ENCODE measurements at regions not wholly inside any gene's neighbourhood (a gene's known extent, or its start where the extent isn't known, plus 50 kb on each side); places are given as distances from the start of the nearest gene placed in this dataset.
"Not testable (repeated sequence)": the region's sequence is repeated elsewhere in the genome, so short reads cannot be mapped to it uniquely, and the experiment has no call there.

- DNase-seq = no peak
Measured at GRCh38 chr7:22066522-22066921, 120.8 kb upstream of the CDCA7L start.

- no peak for DNase-seq
Measured at GRCh38 chr7:22064816-22065215, 119.1 kb upstream of the CDCA7L start.

GRCh38 chr7:22061775-22062174, 116.1 kb upstream of the CDCA7L start:
- no peak for DNase-seq

GRCh38 chr7:22060863-22061262, 115.2 kb upstream of the CDCA7L start:
- DNase-seq = no peak

DNA sequence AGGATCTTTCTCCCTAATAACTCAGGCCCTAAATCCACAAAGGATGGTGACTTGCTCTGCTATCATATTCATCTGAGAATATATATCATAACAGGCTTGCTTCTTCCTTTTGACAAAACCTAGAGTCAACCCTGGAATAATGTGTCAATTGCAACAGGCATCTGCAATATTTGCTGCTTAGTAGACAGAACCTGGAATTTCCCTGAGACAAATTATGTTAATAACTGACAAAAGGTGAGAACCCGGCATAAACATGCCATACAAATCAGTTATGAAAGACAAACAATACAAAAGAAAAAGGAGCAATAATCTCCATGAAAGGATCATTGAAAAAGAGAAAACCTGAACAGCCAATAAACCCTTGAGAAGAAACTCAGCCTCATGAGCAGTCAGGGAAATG, 114.5 kb upstream of the CDCA7L start:
- DNase-seq = no peak

DNA sequence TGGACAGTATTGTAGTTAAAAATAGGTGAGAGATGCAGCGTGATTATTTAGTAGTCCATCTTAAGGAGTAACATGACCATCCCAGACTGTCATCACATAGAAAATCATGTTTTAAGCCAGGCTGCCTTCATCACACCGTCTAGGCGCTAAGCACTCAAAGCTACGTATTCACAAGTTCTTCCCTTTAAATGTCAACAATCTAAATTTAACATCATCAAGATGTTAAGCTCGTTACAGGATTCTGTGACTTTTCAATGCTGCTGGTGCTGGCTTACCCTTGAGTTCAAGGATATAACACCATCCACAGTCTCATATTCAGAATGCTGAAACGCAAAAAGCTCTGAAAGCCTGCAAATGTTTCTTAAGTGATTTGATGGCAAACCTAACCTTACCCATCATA, 109.5 kb upstream of the CDCA7L start:
- DNase-seq = no peak

DNA sequence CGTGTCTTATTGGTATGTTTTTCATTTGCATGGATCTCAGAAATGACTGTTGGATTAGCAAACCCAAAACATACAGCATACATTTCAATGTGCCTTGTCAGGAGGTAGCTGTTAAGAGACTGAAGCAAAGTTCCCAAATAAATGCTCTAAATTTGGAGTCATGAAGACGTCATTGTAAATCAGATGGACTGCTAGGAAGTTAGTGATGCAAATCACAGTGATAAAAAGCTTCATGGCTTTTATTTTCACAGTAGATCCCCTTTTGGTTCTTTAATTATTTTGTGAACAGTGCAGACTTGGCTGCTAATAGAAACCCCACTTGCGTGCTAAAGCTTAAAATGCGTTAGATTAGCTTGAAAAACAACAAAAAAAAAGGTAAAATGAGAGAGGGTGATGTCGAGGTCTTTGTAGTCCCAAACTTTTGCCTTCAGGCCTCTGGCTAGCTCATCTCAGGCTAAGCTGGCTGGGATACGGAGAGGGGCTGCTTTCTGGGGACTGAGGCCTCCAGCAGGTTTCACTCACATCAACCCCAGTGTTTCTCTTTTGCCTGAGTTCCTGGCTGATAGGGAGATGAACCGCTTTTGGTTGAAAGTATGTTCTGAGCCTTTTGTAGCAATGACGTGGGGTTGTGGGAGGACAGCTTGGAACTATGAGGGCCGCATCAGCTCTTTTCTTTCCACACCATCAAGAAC, 107.1 kb upstream of the CDCA7L start:
- DNase-seq = no peak

DNA sequence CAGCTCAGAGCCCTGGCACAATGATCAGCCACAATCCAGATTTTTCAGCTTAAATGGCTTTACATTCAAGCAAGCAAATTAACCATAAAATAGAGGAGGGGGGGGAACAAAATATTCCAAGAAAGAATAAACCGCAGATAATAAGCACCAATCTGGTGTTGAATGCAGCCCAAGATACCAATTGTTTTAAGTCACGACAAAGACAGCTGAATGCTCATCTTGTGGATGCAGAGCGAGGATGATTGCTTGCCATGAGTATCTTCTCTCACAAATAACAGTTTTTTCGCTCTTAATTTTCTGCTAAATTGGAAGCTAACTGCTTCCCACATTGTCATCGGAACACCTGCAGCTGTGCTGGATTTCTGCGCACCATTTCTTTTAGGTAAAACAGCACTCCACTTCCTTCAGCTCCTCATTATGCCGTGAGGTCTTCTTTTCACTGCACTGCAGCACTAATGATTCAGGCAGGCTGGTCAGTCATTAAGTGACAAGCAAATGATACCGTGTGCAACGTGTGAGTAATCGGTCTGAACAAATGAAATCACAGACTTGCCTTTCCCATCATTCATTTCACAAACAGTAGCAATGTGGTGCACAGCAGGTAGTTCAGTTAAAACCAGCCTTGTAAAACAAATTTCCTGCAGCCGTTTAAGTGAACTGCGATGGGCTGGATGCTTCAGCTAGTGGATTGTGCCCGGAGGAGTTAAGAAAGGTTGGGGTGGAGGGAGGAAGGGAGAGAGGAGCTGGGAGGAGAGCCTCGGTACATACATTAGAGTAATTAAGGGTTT, 106.4 kb upstream of the CDCA7L start:
- DNase-seq = no peak

DNA sequence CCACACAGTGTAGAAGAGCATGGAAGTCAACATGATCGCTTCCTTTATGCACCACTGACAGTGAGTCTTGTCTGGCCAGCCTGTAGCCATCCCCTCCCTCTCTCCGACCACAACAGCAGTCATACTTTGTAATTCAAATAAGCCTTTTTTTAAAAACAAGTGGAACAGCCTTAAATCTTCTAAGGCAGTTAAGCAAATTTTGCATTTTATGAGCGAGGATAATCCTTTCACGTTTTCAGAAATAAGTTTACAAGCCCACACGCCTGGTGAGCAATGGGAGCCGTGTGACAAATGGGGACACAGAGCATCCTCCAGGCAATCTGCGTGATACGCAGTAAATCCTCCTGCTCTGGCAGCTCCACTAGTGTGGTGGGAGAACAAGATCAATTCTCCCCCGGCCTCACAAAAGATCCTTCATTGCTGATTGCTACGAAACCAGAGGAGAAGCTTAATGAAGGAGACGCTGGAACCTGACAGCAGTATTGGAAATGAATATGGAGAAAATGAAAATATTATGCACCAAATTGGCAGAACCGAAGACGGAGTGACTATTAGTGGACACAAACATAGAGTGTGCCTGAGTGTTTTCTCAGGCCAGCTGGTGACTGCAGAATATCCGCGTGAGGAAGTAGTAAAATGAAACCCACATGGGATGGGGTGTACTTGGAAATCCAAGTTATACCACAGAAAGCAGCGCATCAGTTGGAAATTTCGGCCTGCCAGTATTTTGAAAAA, 104.2 kb upstream of the CDCA7L start:
- DNase-seq = no peak

- DNase-seq = no peak
Measured at GRCh38 chr7:22043367-22043766, 97.7 kb upstream of the CDCA7L start.

DNA sequence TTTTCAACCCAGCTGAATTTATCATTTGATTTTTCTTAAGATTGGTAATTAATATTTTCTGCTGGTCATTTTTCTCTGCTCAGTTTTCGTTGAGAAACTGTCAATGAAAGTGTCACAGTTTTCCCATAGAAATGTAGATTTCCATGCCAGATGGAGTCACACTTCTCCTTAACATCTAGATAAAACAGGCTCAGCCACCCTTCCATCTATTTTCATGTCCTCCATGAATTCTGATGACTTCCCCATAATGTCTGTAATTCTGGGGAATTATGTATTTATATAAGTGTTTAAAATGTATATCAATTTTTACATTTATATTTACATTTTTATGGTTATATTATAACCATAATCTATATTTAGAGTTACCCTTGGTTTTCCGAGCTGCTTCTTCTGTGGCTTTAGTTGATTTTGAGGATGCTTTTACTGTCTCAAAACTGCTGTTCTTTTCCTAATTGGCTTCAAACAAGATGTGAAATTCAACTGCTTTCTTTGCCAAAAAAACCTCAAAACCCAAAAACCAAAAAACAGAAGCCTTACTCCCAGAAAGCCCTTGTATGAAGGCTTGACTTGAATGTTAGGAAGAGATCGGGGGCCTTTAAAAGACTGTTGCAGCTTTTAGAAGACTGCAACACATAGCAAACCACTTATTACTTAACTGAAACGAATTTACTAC, 95.4 kb upstream of the CDCA7L start:
- no peak for DNase-seq

GRCh38 chr7:22039670-22040069, 94.0 kb upstream of the CDCA7L start:
- no peak for DNase-seq

DNA sequence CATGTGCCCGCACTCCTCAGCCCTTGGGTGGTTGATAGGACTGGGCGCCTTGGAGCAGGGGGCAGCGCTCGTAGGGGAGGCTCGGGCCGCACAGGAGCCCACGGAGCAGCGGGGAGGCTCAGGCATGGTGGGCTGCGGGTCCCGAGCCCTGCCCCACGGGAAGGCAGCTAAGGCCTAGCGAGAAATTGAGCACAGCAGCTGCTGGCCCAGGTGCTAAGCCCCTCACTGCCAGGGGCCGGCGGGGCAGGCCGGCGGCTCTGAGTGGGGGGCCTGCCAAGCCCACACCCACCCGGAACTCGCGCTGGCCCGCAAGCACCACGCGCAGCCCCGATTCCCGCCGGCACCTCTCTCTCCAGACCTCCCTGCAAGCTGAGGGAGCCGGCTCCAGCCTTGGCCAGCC, 86.7 kb upstream of the CDCA7L start:
- not testable (repeated sequence) for DNase-seq

DNA sequence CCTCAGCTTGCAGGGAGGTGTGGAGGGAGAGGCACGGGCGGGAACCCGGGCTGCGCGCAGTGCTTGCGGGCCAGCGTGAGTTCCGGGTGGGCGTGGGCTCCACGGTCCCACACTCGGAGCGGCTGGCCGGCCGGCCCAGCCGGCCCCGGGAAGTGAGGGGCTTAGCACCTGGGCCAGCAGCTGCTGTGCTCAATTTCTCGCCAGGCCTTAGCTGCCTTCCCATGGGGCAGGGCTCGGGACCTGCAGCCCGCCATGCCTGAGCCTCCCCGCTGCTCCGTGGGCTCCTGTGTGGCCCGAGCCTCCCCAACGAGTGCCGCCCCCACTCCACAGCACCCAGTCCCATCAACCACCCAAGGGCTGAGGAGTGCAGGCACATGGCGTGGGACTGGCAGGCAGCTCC, 83.0 kb upstream of the CDCA7L start:
- not testable (repeated sequence) for DNase-seq

- no peak for DNase-seq
Measured at GRCh38 chr7:22027475-22027874, 81.8 kb upstream of the CDCA7L start.

DNA sequence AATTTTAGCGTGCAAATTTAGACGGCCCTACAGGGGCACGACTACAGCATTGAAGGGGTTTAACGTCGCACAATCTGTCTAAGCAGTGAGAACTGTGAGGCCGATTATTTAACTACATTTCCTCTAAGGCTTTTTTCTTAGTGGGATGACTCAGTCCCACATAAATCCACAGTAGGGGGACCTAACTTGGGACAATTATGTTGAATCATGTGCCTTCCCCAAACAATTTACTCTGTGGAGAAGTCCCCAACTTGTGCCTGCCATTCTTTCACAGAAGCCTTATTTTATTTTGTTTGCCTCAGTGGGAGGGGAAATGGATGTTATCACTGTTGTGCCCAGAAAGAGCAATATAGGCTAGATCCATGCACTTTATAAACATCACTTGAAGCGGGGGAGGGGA, 80.3 kb upstream of the CDCA7L start:
- no peak for DNase-seq

DNA sequence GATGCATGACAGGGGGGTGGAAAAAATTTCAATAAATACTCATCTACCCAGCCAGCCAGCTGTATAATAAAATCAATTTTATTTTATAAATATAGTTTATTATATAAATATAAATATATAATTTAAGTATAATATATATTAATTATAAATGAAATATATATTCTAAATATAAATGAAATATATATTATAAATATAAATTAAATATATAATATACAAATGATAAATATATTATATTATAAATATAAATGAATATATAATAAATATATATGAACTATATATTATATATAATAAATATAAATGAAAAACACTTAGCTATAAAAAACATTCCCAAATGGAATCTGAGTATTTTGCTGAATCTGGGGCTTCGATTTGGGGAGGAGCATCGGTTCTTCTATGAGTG, 79.4 kb upstream of the CDCA7L start:
- no peak for DNase-seq

DNA sequence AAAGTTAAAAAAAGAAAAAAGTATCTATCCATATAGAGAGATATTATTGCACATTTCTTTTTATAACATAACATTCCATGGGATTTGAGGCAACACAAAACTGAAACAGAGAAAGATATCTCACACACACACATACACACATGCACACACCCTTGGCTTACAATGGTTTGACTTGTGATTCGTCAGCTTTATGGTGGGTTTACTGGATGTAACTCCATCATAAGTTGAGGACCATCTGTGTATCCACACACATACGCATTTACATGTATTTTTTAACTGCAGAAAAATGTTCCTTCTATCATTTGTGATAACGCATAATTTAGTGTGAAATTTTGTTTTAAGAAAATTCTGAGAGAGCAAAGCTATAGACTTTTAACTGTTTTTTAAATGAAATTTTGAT, 74.2 kb upstream of the CDCA7L start:
- no peak for DNase-seq

GRCh38 chr7:22016507-22016906, 70.8 kb upstream of the CDCA7L start:
- DNase-seq = no peak

GRCh38 chr7:22013711-22014110, 68.0 kb upstream of the CDCA7L start:
- DNase-seq = no peak

- DNase-seq = no peak
Measured at GRCh38 chr7:22008683-22009082, 63.0 kb upstream of the CDCA7L start.

DNA sequence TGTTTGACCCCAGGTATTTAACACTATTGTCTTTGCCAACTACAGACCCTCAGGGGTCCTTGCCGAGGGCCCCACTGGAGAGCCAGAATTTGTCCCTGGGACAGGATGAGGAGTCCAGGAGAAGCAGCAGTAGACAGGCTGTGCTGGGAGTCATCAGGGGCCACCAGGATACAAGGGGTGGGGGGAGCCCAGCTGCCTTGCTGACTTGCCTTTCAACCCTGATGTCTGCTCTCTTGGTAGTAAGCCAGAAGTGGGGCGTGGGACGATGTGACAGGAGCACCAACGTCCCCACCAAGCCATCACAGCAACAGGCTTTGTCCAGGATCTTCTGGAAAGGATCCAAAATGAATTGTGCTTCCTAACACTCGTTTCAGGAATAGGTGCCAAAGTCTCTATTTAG, 62.4 kb upstream of the CDCA7L start:
- no peak for DNase-seq

GRCh38 chr7:22005151-22005550, 59.5 kb upstream of the CDCA7L start:
- no peak for DNase-seq

Data from CD4-positive, alpha-beta T cell treated with Interleukin-6 for 4 hours (primary cell).